B cell (primary cell): ENCODE measurements at regions not wholly inside any gene's neighbourhood (a gene's known extent, or its start where the extent isn't known, plus 50 kb on each side); places are given as distances from the start of the nearest gene placed in this dataset.

ENCODE experiments used
- ATAC-seq: fragments of 200-7000 bp; cut with Tn5 transposase; one replicate; pipeline ENCODE4 v1.10.0; 2021; ENCODE audit warnings: low read depth, mild to moderate bottlenecking, moderate number of reproducible peaks, moderate library complexity
- CTCF ChIA-PET: fragments of 350-600 bp; sonication (Branson Sonifier 250); formaldehyde crosslinking; loops from one replicate; lab custom pipeline; 2021; ENCODE audit warnings: antibody characterized with exemption, inconsistent platforms; lab: Charles Lee
- POLR2A ChIA-PET: fragments of 350-600 bp; sonication (Branson Sonifier 250); formaldehyde crosslinking; loops from one replicate; lab custom pipeline; 2021; ENCODE audit warnings: antibody characterized with exemption; lab: Charles Lee
- DNase-seq: peaks from one replicate; pipeline ENCODE4 v3.0.0; 2013
- H2AFZ ChIP-seq: 2 replicates; pipeline ENCODE4 v1.6.1; 2012; ENCODE audit warnings: mild to moderate bottlenecking, low read depth, low read length; ENCODE audit not compliant: insufficient read depth, poor library complexity, severe bottlenecking
- H3K27ac ChIP-seq, 2 donors: 1 replicate in 1 of 2; 2 replicates in 1 of 2; pipeline ENCODE4 v1.5.1; 2012 to 2013; ENCODE audit warnings: low read length in 2 of 2, mild to moderate bottlenecking in 2 of 2, moderate library complexity in 1 of 2
- H3K27me3 ChIP-seq, 4 experiments: fragments of 200-600 bp in 1 of 4; sonication (generic) in 1 of 4; replicated peaks in 1 of 4; 1 replicate in 2 of 4; 2 replicates in 2 of 4; pipeline versions ENCODE4 v1.6.1 to v1.7.0; 2013 to 2016; ENCODE audit warnings: low read length in 3 of 4, mild to moderate bottlenecking in 2 of 4, mixed read lengths in 1 of 4, moderate library complexity in 1 of 4; ENCODE audit not compliant: insufficient read depth in 4 of 4, control insufficient read depth in 3 of 4; ENCODE audit errors: control extremely low read depth in 1 of 4
- H3K36me3 ChIP-seq, 2 experiments: replicated peaks in 1 of 2; 1 replicate in 1 of 2; 2 replicates in 1 of 2; pipeline versions ENCODE4 v1.6.1 to v1.7.1; 2013; ENCODE audit warnings: low read length in 1 of 2; ENCODE audit not compliant: insufficient read depth in 2 of 2, control insufficient read depth in 1 of 2; ENCODE audit errors: control extremely low read depth in 1 of 2, extremely low read depth in 1 of 2
- H3K4me1 ChIP-seq, 2 donors: fragments of 200-600 bp in 1 of 2; sonication (generic) in 1 of 2; 1 replicate in 1 of 2; 2 replicates in 1 of 2; pipeline versions ENCODE4 v1.5.1 to v1.6.1; 2013 to 2017; ENCODE audit warnings: low read length in 2 of 2; ENCODE audit not compliant: control insufficient read depth in 2 of 2, insufficient read depth in 2 of 2
- H3K4me2 ChIP-seq: replicated peaks from 2 replicates; pipeline ENCODE3; 2012; ENCODE audit warnings: mild to moderate bottlenecking, low read depth, low read length; ENCODE audit not compliant: poor library complexity, severe bottlenecking
- H3K4me3 ChIP-seq, 5 experiments: fragments of 200-600 bp in 1 of 5; sonication (generic) in 1 of 5; 1 replicate in 3 of 5; 2 replicates in 2 of 5; pipeline versions ENCODE4 v1.5.1 to v1.7.0; 2011 to 2016; ENCODE audit warnings: low read length in 4 of 5, mild to moderate bottlenecking in 4 of 5, low read depth in 2 of 5, control low read depth in 1 of 5, moderate library complexity in 1 of 5; ENCODE audit not compliant: insufficient read depth in 1 of 5; ENCODE audit errors: control extremely low read depth in 1 of 5, extremely low read depth in 1 of 5
- H3K79me2 ChIP-seq: fragments of 200-600 bp; sonication (generic); one replicate; pipeline ENCODE4 v1.6.0; 2016; ENCODE audit warnings: low read length; ENCODE audit not compliant: control insufficient read depth, insufficient read depth
- H3K9ac ChIP-seq: fragments of 200-600 bp; sonication (generic); 2 replicates; pipeline ENCODE4 v1.6.1; 2017; ENCODE audit warnings: mild to moderate bottlenecking, low read length, moderate library complexity
- H3K9me3 ChIP-seq, 3 donors: one replicate each; pipeline versions ENCODE4 v1.6.1 to v1.7.1; 2013; ENCODE audit warnings: low read length in 2 of 3; ENCODE audit not compliant: control insufficient read depth in 2 of 3, insufficient read depth in 1 of 3; ENCODE audit errors: control extremely low read depth in 1 of 3
- H4K20me1 ChIP-seq: 2 replicates; pipeline ENCODE4 v1.6.0; 2012; ENCODE audit warnings: mild to moderate bottlenecking, low read length; ENCODE audit not compliant: insufficient read depth, control insufficient read depth, poor library complexity, severe bottlenecking
- H3K27ac Mint-ChIP-seq: one replicate; pipeline ENCODE4 v1.8.0; 2021; ENCODE audit warnings: mixed read lengths
- H3K27me3 Mint-ChIP-seq: one replicate; pipeline ENCODE4 v1.8.0; 2021; ENCODE audit warnings: mixed read lengths
- H3K4me1 Mint-ChIP-seq: one replicate; pipeline ENCODE4 v1.8.0; 2021; ENCODE audit warnings: mixed read lengths
- H3K4me3 Mint-ChIP-seq: one replicate; pipeline ENCODE4 v1.8.0; 2021; ENCODE audit warnings: mixed read lengths
- H3K9me3 Mint-ChIP-seq: one replicate; pipeline ENCODE4 v1.8.0; 2022; ENCODE audit warnings: mixed read lengths; ENCODE audit not compliant: insufficient read depth
- CTCF ChIP-seq: fragments of 200-600 bp; IDR thresholded peaks from one replicate; pipeline ENCODE4 v1.8.0; 2022; ENCODE audit warnings: antibody characterized with exemption, mild to moderate bottlenecking
- EZH2 ChIP-seq: IDR thresholded peaks from 2 replicates; pipeline ENCODE4 v1.6.1; 2012; ENCODE audit warnings: borderline replicate concordance, low read depth, mild to moderate bottlenecking, moderate library complexity, low read length; ENCODE audit not compliant: insufficient read depth, poor library complexity, severe bottlenecking
- WGBS: methylation state at CpG from one replicate; pipeline ENCODE4 v1.1.5; 2013; ENCODE audit warnings: missing lambda C conversion rate; ENCODE audit not compliant: insufficient coverage; 5-methylcytosine and 5-hydroxymethylcytosine counted together
- intact Hi-C: fragments of 100-400 bp; cut with micrococcal nuclease; formaldehyde crosslinking; loops from one replicate; pipeline ENCODE4 v1.10.0; 2022

GRCh38 chr9:99486684-99487083 is 264.6 kb downstream of the SEC61B start:
- TF ChIP-seq EZH2, result no peak
- TF ChIP-seq CTCF, result no peak
- Histone ChIP-seq H3K9ac (no peak overlapping the region), H3K36me3 (no peaks in the 10 kb centered on the region), H3K27ac (no peak overlapping the region), H3K79me2 (no peaks in the 10 kb centered on the region), H3K9me3 (peaks cover 0 to 3% (median 0%) of the 10 kb centered on the region in 3 donors), H3K4me2 (no peak overlapping the region), H3K27me3 (no peaks in the 10 kb centered on the region), H3K4me3 (no peak overlapping the region), H4K20me1 (no peaks in the 10 kb centered on the region), H2AFZ (no peak overlapping the region), H3K4me1 (peaks cover 1 to 5% of the 10 kb centered on the region in 2 donors)
- ATAC-seq (no peak), DNase-seq (no peak)
- ChIA-PET CTCF (interaction anchor here (3.6 kb wide), 1 partner anchor 9 kb away, joined by 10 read pairs; no protein-coding TSS in a partner anchor), POLR2A (no interaction called here)
- H3K4me3 Mint-ChIP-seq, result no peak overlapping the region
- no peaks in the 10 kb centered on the region for H3K27me3 Mint-ChIP-seq
- no peak overlapping the region for H3K27ac Mint-ChIP-seq
- H3K4me1 Mint-ChIP-seq, result peaks cover 11% of the 10 kb centered on the region
- no peaks in the 10 kb centered on the region for H3K9me3 Mint-ChIP-seq
- intact Hi-C loops, result no loop called here

- peaks cover 4 to 9% of the 10 kb centered on the region in 2 donors for H3K4me1 ChIP-seq
- no peak overlapping the region for H2AFZ ChIP-seq
- ATAC-seq (no peak), DNase-seq (no peak)
- H3K27ac ChIP-seq, result no peak overlapping the region
- Mint-ChIP-seq H3K4me3 (no peak overlapping the region), H3K27me3 (no peaks in the 10 kb centered on the region), H3K27ac (no peak overlapping the region), H3K4me1 (peaks cover 17% of the 10 kb centered on the region), H3K9me3 (no peaks in the 10 kb centered on the region)
- no peak overlapping the region for H3K4me3 ChIP-seq
- H3K27me3 ChIP-seq, result no peaks in the 10 kb centered on the region
- no peak overlapping the region for H3K4me2 ChIP-seq
- 94% methylated on average over 5 of the region's 7 CpGs for WGBS
- intact Hi-C loops, result no loop called here
- H3K79me2 ChIP-seq, result no peaks in the 10 kb centered on the region
- no peaks in the 10 kb centered on the region for H3K36me3 ChIP-seq
- H4K20me1 ChIP-seq, result no peaks in the 10 kb centered on the region
- peaks cover 0 to 3% (median 0%) of the 10 kb centered on the region in 3 donors for H3K9me3 ChIP-seq
- CTCF ChIA-PET, result interaction anchor here (3.6 kb wide), 1 partner anchor 11 kb away, joined by 10 read pairs; no protein-coding TSS in a partner anchor
- no peak overlapping the region for H3K9ac ChIP-seq
- TF ChIP-seq EZH2 (no peak), CTCF (no peak)
- POLR2A ChIA-PET, result no interaction called here
These were observed 266.3 kb downstream of the SEC61B start for GRCh38 chr9:99488131-99489059.
